Esophagus muscularis mucosa (tissue), 3 donors: ENCODE measurements at regions not wholly inside any gene's neighbourhood (a gene's known extent, or its start where the extent isn't known, plus 50 kb on each side); places are given as distances from the start of the nearest gene placed in this dataset.

Experiments used
- POLR2AphosphoS5 ChIP-seq, 2 donors: sonication (generic); formaldehyde crosslinking; IDR thresholded peaks; one replicate each; pipeline ENCODE4 v1.6.1; 2017; ENCODE audit warnings: antibody characterized with exemption in 2 of 2
- TF ChIP-seq, protein P1 (sequence below), 3 experiments: fragments of 200-600 bp in 2 of 3; fragments of 450-650 bp in 1 of 3; sonication (generic) in 2 of 3; IDR thresholded peaks; one replicate each; pipeline ENCODE4 v1.5.1; 2017 to 2019; ENCODE audit warnings: antibody characterized with exemption in 3 of 3, mild to moderate bottlenecking in 2 of 3, moderate library complexity in 1 of 3

GRCh38 chr18:47397671-47398319 lies 146.3 kb upstream of the SKOR2 start:
- TF ChIP-seq, protein P1, sequence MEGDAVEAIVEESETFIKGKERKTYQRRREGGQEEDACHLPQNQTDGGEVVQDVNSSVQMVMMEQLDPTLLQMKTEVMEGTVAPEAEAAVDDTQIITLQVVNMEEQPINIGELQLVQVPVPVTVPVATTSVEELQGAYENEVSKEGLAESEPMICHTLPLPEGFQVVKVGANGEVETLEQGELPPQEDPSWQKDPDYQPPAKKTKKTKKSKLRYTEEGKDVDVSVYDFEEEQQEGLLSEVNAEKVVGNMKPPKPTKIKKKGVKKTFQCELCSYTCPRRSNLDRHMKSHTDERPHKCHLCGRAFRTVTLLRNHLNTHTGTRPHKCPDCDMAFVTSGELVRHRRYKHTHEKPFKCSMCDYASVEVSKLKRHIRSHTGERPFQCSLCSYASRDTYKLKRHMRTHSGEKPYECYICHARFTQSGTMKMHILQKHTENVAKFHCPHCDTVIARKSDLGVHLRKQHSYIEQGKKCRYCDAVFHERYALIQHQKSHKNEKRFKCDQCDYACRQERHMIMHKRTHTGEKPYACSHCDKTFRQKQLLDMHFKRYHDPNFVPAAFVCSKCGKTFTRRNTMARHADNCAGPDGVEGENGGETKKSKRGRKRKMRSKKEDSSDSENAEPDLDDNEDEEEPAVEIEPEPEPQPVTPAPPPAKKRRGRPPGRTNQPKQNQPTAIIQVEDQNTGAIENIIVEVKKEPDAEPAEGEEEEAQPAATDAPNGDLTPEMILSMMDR (IDR thresholded peaks at IDR 0.05): no peak
- TF ChIP-seq POLR2AphosphoS5 (IDR thresholded peaks at IDR 0.05): no peak
